Cardiac muscle cell (in vitro differentiated cells and primary cell): ENCODE measurements at regions not wholly inside any gene's neighbourhood (a gene's known extent, or its start where the extent isn't known, plus 50 kb on each side); places are given as distances from the start of the nearest gene placed in this dataset.

Source experiments
- DNase-seq, 2 donors: peaks; one replicate each; pipeline versions ENCODE4 v3.0.0 to v3.0.0-alpha.2; 2010 to 2017; ENCODE audit warnings: low read depth in 1 of 2, low spot score in 1 of 2
- H3K27ac ChIP-seq: fragments of 200-600 bp; sonication (generic); 2 replicates; pipeline ENCODE4 v1.5.1; 2016
- H3K27me3 ChIP-seq: fragments of 200-600 bp; sonication (generic); 2 replicates; pipeline ENCODE4 v1.6.0; 2016; ENCODE audit warnings: control low read depth
- H3K36me3 ChIP-seq: fragments of 200-600 bp; sonication (generic); 2 replicates; pipeline ENCODE4 v1.5.1; 2016; ENCODE audit warnings: control low read depth
- H3K4me1 ChIP-seq: fragments of 200-600 bp; sonication (generic); 2 replicates; pipeline ENCODE4 v1.8.1; 2017; ENCODE audit warnings: low read depth, mild to moderate bottlenecking, mixed run types
- H3K4me3 ChIP-seq: fragments of 200-600 bp; sonication (generic); 2 replicates; pipeline ENCODE4 v1.5.1; 2016; ENCODE audit warnings: mild to moderate bottlenecking
- H3K9me3 ChIP-seq: fragments of 200-600 bp; sonication (generic); 2 replicates; pipeline ENCODE4 v1.5.1; 2017; ENCODE audit warnings: low read depth, mild to moderate bottlenecking, control low read depth
- CTCF ChIP-seq: IDR thresholded peaks from 2 replicates; pipeline ENCODE4 v1.5.1; 2012; ENCODE audit warnings: low read depth, mild to moderate bottlenecking, low read length

- Histone ChIP-seq H3K4me1 (no peaks in the 10 kb centered on the region), H3K9me3 (no peaks in the 10 kb centered on the region), H3K36me3 (no peaks in the 10 kb centered on the region), H3K27me3 (no peaks in the 10 kb centered on the region), H3K4me3 (no peak overlapping the region), H3K27ac (no peak overlapping the region)
- TF ChIP-seq CTCF = no peak
- no peak for DNase-seq
These were observed 548.8 kb upstream of the PKN2 start for GRCh38 chr1:88134983-88135921.

DNA sequence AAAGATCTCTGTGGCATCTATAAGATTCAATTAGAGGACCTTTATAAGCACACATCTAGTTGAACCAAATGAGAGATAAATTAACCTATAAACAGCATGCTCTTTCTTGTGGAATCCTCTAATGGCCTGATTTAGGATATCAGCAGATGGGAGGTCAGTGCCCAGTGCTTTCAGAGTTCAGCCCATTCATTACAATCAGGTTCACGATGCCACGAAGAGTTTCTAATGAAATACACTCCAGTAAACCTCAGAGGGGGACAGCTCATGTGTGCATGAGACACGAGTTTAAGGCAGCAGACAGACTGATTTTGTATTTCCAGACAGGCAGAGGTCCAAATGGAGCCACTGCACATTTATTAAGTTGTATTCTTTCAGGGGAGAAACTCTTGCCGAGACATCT is 544.4 kb upstream of the PKN2 start:
- no peak overlapping the region for H3K4me3 ChIP-seq
- no peaks in the 10 kb centered on the region for H3K27me3 ChIP-seq
- H3K9me3 ChIP-seq = no peaks in the 10 kb centered on the region
- H3K27ac ChIP-seq = no peak overlapping the region
- no peaks in the 10 kb centered on the region for H3K36me3 ChIP-seq
- no peak for DNase-seq
- no peak for TF ChIP-seq CTCF
- no peaks in the 10 kb centered on the region for H3K4me1 ChIP-seq

- Histone ChIP-seq H3K4me3 (no peak overlapping the region), H3K4me1 (no peaks in the 10 kb centered on the region), H3K27me3 (no peaks in the 10 kb centered on the region), H3K36me3 (no peaks in the 10 kb centered on the region), H3K27ac (no peak overlapping the region), H3K9me3 (no peaks in the 10 kb centered on the region)
- no peak for DNase-seq
- TF ChIP-seq CTCF = no peak
These were observed 543.7 kb upstream of the PKN2 start for GRCh38 chr1:88140325-88140724.

DNA sequence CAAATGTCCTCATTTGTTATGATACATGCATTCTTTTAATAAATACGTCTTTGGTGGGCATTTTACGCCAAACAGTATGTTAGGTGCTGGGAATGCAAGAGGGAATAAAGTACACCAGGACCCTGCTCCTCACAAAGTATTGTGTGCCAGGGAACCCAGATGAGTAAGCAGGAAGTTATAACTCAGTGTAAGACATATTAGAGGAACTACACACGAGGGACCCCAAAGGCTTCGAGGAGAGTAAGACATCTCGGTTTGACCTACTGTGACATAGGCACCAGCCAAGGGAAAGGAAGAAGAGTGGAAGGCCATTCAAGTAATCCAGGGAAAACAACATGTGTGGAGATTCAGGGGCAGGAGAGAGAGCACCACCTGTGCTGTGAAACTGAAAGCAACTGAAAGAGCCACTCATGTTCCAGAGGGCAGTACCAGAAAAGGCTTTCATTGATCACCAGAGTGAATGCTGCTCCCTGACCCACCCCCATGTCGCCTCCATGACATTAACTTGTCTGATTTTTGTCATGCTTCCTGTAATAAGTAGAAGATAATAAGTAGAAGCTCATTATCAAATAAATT is 542.5 kb upstream of the PKN2 start:
- H3K4me1 ChIP-seq = no peaks in the 10 kb centered on the region
- no peaks in the 10 kb centered on the region for H3K9me3 ChIP-seq
- no peak overlapping the region for H3K27ac ChIP-seq
- DNase-seq = no peak
- H3K27me3 ChIP-seq = no peaks in the 10 kb centered on the region
- H3K4me3 ChIP-seq = no peak overlapping the region
- H3K36me3 ChIP-seq = no peaks in the 10 kb centered on the region
- no peak for TF ChIP-seq CTCF

DNA sequence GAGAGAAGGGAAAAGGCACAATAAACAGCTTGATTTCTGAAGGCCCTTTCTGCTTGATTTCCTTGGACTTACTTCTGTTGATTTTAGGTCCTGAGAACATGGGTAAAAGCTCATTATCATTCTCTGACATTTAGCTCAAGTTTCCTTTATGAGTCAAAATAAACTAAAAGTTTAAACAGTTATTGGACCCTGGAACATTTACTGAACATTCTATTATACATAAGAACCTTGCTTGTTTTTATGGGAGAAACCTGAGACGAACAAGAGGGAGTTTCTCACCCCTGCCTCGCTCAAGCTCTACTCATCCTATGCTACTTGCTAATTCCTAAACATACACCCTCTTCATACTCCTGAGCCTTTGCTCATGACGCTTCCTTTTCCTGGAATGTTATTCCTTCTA is 538.3 kb upstream of the PKN2 start:
- TF ChIP-seq CTCF = no peak
- H3K36me3 ChIP-seq = no peaks in the 10 kb centered on the region

More for the DNA sequence above, 538.3 kb upstream of the PKN2 start:
- H3K4me3 ChIP-seq = no peak overlapping the region
- H3K4me1 ChIP-seq = no peaks in the 10 kb centered on the region
- H3K9me3 ChIP-seq = no peaks in the 10 kb centered on the region
- no peak for DNase-seq
- H3K27me3 ChIP-seq = no peaks in the 10 kb centered on the region
- no peak overlapping the region for H3K27ac ChIP-seq
